NCI-H128 (cell line): ENCODE measurements at regions not wholly inside any gene's neighbourhood (a gene's known extent, or its start where the extent isn't known, plus 50 kb on each side); places are given as distances from the start of the nearest gene placed in this dataset.
A peak's percentile ranks its signal among the peaks of the same experiment; 100 is the strongest.
"Not testable (repeated sequence)": the region's sequence is repeated elsewhere in the genome, so short reads cannot be mapped to it uniquely, and the experiment has no call there.

Experiments
- DNase-seq: peaks from one replicate; lab custom pipeline; 2025; ENCODE audit not compliant: unreplicated experiment; lab: John Stamatoyannopoulos, UW

GRCh38 chr1:55300975-55301374, 85.8 kb upstream of the USP24 start:
- DNase-seq, result no peak

GRCh38 chr1:55298167-55298894, 83.2 kb upstream of the USP24 start:
- no peak for DNase-seq

- not testable (repeated sequence) for DNase-seq
Measured at GRCh38 chr1:55296247-55296646, 81.1 kb upstream of the USP24 start.

GRCh38 chr1:55289614-55290013, 74.5 kb upstream of the USP24 start:
- DNase-seq, result no peak

- DNase-seq, result no peak
Measured at GRCh38 chr1:55289042-55289441, 73.9 kb upstream of the USP24 start.

GRCh38 chr1:55288245-55288644, 73.1 kb upstream of the USP24 start:
- DNase-seq, result no peak

- DNase-seq, result no peak
Measured at GRCh38 chr1:55287723-55288122, 72.6 kb upstream of the USP24 start.

- no peak for DNase-seq
Measured at GRCh38 chr1:55286856-55287602, 71.9 kb upstream of the USP24 start.

- no peak for DNase-seq
Measured at GRCh38 chr1:55285834-55286233, 70.7 kb upstream of the USP24 start.

- DNase-seq, result peak; percentile 59
Measured at GRCh38 chr1:55284856-55285255, 69.7 kb upstream of the USP24 start.

GRCh38 chr1:55282058-55282457, 66.9 kb upstream of the USP24 start:
- DNase-seq, result no peak

GRCh38 chr1:55280731-55281130, 65.6 kb upstream of the USP24 start:
- no peak for DNase-seq

GRCh38 chr1:55279627-55280026, 64.5 kb upstream of the USP24 start:
- DNase-seq, result no peak

GRCh38 chr1:55278378-55278777, 63.2 kb upstream of the USP24 start:
- DNase-seq, result no peak

- peak; percentile 60 for DNase-seq
Measured at GRCh38 chr1:55277377-55278130, 62.4 kb upstream of the USP24 start.

- no peak for DNase-seq
Measured at GRCh38 chr1:55276671-55277376, 61.7 kb upstream of the USP24 start.

- no peak for DNase-seq
Measured at GRCh38 chr1:55275941-55276341, 60.8 kb upstream of the USP24 start.

- no peak for DNase-seq
Measured at GRCh38 chr1:55275151-55275748, 60.1 kb upstream of the USP24 start.

- DNase-seq, result no peak
Measured at GRCh38 chr1:55272994-55273393, 57.8 kb upstream of the USP24 start.
